Activated CD8-positive, alpha-beta memory T cell treated with anti-CD3 and anti-CD28 coated beads for 48 hours (primary cell): ENCODE measurements at regions not wholly inside any gene's neighbourhood (a gene's known extent, or its start where the extent isn't known, plus 50 kb on each side); places are given as distances from the start of the nearest gene placed in this dataset.

Source experiments
- DNase-seq, 3 experiments: peaks; one replicate each; pipeline ENCODE4 v3.0.0-alpha.2; 2020; ENCODE audit warnings: low read depth in 2 of 3, low spot score in 2 of 3

- no peak for DNase-seq
Measured at GRCh38 chr12:81819991-81820633, 61.0 kb upstream of the PPFIA2 start.

- DNase-seq: no peak
Measured at GRCh38 chr12:81815611-81816010, 56.5 kb upstream of the PPFIA2 start.

GRCh38 chr12:81811778-81812125 is 52.6 kb upstream of the PPFIA2 start:
- no peak for DNase-seq

DNA sequence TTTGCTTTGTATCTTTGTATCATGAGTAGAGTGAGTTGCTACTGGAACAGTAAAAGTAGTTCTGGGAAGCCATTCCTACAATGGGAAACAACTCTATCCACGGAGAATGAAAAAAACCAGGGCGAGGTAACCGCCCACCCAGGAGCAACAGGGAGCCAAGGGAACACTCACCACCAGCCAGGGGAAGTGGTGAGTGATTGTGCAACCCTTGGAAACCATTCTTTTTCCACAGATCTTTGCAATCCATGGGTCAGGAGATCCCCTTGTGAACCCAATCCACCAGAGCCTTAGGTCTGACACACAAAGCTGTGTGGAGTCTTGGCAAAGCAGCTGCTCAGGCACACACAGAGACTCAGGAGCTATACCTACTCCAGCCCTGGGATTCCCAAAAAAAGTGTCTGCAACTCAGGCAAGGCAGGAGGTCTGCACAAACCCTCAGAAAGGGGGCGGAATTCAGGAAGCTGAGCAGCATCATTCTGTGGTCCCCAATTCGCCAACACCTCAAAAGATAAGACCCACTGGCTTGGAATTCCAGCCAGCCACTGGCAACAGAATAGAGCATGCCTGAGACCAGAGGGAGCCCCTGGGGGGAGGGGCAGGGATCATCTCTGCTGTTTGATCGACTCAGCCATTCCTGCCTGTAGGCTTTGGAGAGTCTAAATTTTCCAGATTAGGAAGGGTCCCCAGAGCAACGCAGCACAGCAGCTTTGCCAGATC is 52.1 kb upstream of the PPFIA2 start:
- no peak for DNase-seq

DNA sequence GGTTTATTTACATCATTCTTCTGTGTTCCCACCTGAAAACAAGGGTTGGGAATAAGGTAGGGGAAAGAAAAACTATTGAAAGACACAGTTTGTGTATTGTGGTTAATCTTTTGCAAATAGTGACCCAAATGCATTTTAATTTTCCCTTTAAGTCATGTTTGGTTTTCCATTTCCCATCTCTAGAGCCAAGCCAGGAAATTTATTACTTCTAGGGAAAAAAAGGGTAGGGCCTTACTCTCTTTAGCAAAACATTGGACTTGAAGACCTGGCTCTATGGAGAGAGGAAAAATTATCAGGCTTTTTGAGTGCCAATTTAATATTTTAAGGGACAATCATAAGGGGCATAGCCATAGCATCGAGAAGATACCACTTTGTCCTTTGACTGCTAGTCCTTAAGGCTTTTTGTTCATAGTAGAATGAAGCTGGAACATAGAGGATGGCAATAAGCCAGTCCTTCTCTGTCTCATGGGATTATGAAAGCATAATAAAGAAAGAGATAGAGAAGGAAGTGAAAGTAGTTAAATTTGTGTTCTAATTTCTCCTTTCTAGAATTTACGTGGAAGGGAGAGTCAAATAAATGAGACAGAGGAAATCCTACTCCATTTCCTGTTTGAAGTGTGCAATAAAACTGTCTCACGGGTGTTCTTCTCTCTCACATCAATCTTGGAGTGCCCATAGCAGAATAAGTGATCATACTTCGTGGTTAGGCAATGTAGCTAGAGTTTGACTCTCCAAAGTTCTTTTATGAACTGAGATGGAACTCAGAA is 50.9 kb upstream of the PPFIA2 start:
- no peak for DNase-seq

- DNase-seq: no peak
Measured at GRCh38 chr12:81809113-81809777, 50.1 kb upstream of the PPFIA2 start.
